Stomach smooth muscle (tissue), 2 donors: ENCODE measurements at regions not wholly inside any gene's neighbourhood (a gene's known extent, or its start where the extent isn't known, plus 50 kb on each side); places are given as distances from the start of the nearest gene placed in this dataset.

Experiments
- H3K27ac ChIP-seq: one replicate; pipeline ENCODE4 v1.7.0; 2013; ENCODE audit warnings: mild to moderate bottlenecking, low read length, inconsistent platforms
- H3K27me3 ChIP-seq, 2 donors: one replicate each; pipeline ENCODE4 v1.7.0; 2013; ENCODE audit warnings: low read length in 2 of 2; ENCODE audit not compliant: insufficient read depth in 2 of 2, control insufficient read depth in 1 of 2
- H3K36me3 ChIP-seq, 2 donors: one replicate each; pipeline ENCODE4 v1.7.0; 2013; ENCODE audit warnings: low read length in 2 of 2; ENCODE audit not compliant: control insufficient read depth in 2 of 2, insufficient read depth in 2 of 2
- H3K4me1 ChIP-seq: one replicate; pipeline ENCODE4 v1.7.0; 2013; ENCODE audit warnings: low read length; ENCODE audit not compliant: control insufficient read depth, insufficient read depth
- H3K4me3 ChIP-seq, 2 donors: one replicate each; pipeline ENCODE4 v1.7.0; 2013; ENCODE audit warnings: low read length in 2 of 2
- H3K9ac ChIP-seq, 2 donors: one replicate each; pipeline ENCODE4 v1.7.0; 2013; ENCODE audit warnings: low read length in 2 of 2, mild to moderate bottlenecking in 1 of 2
- H3K9me3 ChIP-seq, 2 donors: one replicate each; pipeline ENCODE4 v1.7.0; 2013; ENCODE audit warnings: low read length in 2 of 2; ENCODE audit not compliant: control insufficient read depth in 2 of 2
- donor health status: healthy.
- donor health status: Pancreatic carcinoma.

DNA sequence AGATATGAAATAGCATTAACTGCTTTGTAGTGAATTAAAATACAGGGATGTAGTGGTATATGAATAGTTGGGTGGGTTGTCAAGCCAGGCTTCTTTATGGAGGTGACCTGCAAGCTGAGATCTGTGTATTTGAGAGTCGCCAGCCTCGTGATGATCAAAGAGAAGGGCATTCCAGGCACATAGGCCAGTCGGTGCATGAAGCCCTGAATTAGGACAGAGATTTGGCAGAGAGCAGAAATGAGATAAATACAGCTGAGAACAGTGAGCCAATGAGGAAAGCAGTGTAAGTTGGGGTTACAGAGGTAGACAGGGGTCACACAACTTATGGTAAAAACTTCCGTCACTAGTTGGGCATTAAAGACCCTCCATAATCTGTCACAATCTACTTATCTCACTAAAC lies 641.9 kb downstream of the OTOL1 start:
- Histone ChIP-seq H3K27ac (no peak overlapping the region), H3K36me3 (no peaks in the 10 kb centered on the region), H3K27me3 (no peaks in the 10 kb centered on the region), H3K9ac (no peak overlapping the region), H3K4me3 (peak overlapping the region in 1 of 2 donors; percentile 33), H3K9me3 (no peaks in the 10 kb centered on the region), H3K4me1 (no peaks in the 10 kb centered on the region)

DNA sequence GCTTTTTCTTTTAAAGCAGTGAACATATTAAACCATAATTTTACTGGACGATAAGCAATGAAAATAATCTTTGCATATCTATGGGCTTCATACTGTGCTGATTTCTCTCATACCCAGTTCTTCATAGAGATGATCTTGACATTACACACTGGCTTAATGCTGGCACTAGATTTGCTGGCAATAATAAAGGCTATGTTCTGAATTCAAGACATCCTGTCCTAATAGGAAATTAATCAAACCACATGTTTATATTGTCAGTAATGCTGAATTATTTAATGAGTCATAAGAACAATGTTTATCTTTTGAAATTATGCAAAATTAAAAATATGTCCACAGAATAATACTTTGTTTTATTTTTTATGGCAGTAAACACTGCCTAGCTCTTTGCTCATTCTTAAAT lies 643.2 kb downstream of the OTOL1 start:
- Histone ChIP-seq H3K27ac (no peak overlapping the region), H3K4me3 (no peak overlapping the region), H3K36me3 (no peaks in the 10 kb centered on the region), H3K4me1 (no peaks in the 10 kb centered on the region), H3K9ac (no peak overlapping the region), H3K27me3 (no peaks in the 10 kb centered on the region), H3K9me3 (no peaks in the 10 kb centered on the region)

DNA sequence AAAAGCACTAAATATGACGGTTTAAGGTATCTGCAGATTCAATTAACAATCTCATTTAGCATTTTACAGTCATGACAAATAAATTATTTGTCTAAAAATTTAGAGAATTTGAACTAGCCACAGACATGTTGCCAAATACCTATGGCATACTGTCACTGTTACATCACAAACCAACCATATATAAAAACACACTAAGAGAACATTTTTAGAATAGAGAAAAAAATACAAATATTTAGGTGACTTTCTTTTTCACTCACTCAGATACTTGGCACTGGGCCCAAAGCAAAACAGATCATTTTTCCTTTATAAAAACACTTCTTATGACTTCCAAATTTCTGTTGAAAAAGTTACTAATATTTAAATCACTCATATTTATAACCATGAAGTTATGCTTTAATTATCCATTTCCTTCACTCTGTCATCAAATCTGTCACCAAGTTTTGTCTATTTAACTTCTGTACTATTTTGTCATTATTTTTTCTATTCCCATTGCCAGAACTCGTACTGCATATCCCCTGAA lies 644.7 kb downstream of the OTOL1 start:
- no peaks in the 10 kb centered on the region for H3K36me3 ChIP-seq
- H3K27me3 ChIP-seq, result no peaks in the 10 kb centered on the region
- no peak overlapping the region for H3K27ac ChIP-seq
- no peak overlapping the region for H3K9ac ChIP-seq
- H3K9me3 ChIP-seq, result no peaks in the 10 kb centered on the region
- H3K4me3 ChIP-seq, result no peak overlapping the region
- H3K4me1 ChIP-seq, result no peaks in the 10 kb centered on the region

DNA sequence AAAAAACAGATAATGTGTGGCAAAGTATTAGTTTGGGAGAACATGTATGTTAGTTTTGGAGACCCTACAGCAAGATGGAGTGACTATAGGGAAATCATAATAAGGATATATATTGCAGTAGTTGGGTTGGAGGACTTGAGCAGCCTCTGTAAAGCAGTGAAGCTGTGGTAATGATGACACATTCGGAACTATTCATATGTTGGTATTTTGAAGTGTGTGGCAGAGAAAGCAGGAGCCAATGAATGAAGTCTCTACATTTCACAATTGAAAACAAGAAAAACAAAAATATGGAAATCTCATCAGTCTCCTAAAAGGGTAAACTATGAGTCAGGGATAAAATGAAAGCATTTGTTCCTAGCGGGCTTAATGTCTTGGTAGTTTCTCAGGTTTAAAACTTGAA lies 645.9 kb downstream of the OTOL1 start:
- no peak overlapping the region for H3K27ac ChIP-seq
- no peak overlapping the region for H3K4me3 ChIP-seq
- H3K36me3 ChIP-seq, result no peaks in the 10 kb centered on the region
- H3K9ac ChIP-seq, result no peak overlapping the region
- no peaks in the 10 kb centered on the region for H3K27me3 ChIP-seq
- no peaks in the 10 kb centered on the region for H3K9me3 ChIP-seq
- H3K4me1 ChIP-seq, result no peaks in the 10 kb centered on the region

DNA sequence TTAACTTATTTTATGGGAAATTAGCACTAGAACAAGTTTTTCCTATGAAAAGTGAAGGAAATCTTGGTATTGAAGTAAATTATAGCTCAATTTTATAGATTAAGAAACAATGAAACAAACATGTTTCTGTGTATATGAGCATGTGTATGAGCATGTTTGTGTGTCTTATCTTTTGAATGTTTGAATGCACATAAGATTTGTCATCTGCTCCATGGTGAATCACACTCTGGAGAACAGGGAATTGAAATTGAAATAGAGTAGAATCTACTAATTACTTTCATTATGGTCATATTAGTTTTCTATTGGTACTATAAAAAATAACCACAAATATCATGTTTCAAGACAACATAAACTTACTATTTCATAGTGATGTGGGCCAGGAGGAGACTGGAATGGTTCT lies 646.6 kb downstream of the OTOL1 start:
- Histone ChIP-seq H3K4me1 (no peaks in the 10 kb centered on the region), H3K9me3 (no peaks in the 10 kb centered on the region), H3K9ac (no peak overlapping the region), H3K27ac (no peak overlapping the region), H3K4me3 (no peak overlapping the region), H3K27me3 (no peaks in the 10 kb centered on the region), H3K36me3 (no peaks in the 10 kb centered on the region)

DNA sequence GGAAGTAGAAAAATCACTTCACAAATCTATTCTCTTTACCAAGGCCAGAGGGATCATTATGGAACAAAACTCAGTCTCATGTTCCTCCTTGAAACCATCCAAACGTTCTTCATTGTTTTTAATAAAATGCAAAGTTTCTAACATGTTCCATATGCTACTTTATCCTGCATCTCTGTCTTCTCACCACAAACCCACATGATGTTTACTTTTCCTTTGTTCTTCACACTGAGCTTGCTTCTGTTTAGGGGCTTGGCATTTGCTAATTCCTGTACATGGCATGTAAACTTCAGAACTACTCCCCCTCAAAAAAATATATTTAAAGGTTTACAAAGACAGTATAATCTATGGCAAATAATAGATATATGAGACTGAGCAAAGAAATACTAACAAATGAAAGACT lies 651.4 kb downstream of the OTOL1 start:
- no peaks in the 10 kb centered on the region for H3K4me1 ChIP-seq
- H3K27ac ChIP-seq, result no peak overlapping the region
- H3K36me3 ChIP-seq, result no peaks in the 10 kb centered on the region
- no peak overlapping the region for H3K4me3 ChIP-seq
- H3K9me3 ChIP-seq, result no peaks in the 10 kb centered on the region
- H3K27me3 ChIP-seq, result no peaks in the 10 kb centered on the region
- no peak overlapping the region for H3K9ac ChIP-seq

DNA sequence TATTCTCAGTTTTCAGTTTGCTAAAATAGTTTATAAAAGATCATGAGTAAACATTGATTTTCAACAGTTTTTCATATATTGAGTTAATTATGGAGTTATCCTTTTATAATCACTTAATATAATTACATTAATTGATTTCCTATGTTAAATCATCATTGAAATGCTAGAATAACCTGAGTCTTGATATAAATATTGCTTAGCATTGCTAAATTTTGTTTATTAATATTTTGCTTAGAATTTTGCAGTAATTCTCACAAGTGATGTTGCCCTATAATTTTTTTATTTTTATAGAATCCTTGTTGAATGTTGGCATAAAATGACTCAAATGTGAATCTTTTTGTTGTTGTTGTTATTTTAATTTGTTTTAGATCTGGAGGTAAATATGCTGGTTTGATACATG lies 654.2 kb downstream of the OTOL1 start:
- H3K9ac ChIP-seq, result no peak overlapping the region
- no peaks in the 10 kb centered on the region for H3K9me3 ChIP-seq
- H3K27me3 ChIP-seq, result no peaks in the 10 kb centered on the region
- H3K4me1 ChIP-seq, result no peaks in the 10 kb centered on the region
- no peak overlapping the region for H3K27ac ChIP-seq
- no peak overlapping the region for H3K4me3 ChIP-seq
- H3K36me3 ChIP-seq, result no peaks in the 10 kb centered on the region

DNA sequence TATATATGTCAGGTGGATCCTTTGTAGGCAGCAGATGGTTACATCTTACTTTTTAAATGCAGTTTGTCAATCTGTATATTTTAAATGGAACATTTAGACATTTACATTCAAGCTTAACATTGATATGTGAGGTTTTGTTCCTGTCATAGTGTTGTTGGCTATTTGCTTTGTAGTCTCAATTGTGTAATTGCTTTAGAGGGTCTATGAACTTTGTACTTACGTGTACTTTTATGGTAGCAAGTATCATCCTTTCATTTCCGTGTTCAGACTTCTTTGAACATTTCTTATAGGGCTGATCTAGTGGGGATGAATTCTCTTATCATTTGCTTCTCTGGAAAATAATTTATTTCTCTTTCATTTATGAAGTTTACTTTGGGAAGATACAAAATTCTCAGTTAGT lies 656.0 kb downstream of the OTOL1 start:
- H3K27me3 ChIP-seq, result no peaks in the 10 kb centered on the region
- no peaks in the 10 kb centered on the region for H3K36me3 ChIP-seq
- no peaks in the 10 kb centered on the region for H3K9me3 ChIP-seq
- H3K9ac ChIP-seq, result no peak overlapping the region
- H3K4me1 ChIP-seq, result no peaks in the 10 kb centered on the region
- no peak overlapping the region for H3K27ac ChIP-seq
- H3K4me3 ChIP-seq, result no peak overlapping the region

DNA sequence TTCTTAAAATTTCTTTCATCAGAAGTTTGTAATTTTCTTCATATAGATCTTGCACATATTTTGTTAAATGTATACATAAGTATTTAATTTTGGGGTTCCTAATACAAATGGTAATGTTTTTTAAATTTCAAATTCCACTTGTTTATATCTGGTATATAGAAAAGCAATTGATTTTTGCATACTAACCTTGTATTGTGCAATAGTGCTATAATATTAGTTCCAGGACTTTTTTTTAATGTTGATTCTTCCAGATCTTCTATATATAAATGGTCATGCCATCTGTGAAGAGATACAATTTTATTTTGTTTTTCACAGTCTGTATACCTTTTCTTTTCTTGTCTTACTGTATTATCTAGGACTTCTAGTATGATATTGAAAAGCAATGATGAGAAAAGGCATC lies 665.0 kb downstream of the OTOL1 start:
- H3K27ac ChIP-seq, result no peak overlapping the region
- no peak overlapping the region for H3K4me3 ChIP-seq
- H3K36me3 ChIP-seq, result no peaks in the 10 kb centered on the region
- no peaks in the 10 kb centered on the region for H3K27me3 ChIP-seq
- no peaks in the 10 kb centered on the region for H3K4me1 ChIP-seq
- no peak overlapping the region for H3K9ac ChIP-seq
- H3K9me3 ChIP-seq, result no peaks in the 10 kb centered on the region

DNA sequence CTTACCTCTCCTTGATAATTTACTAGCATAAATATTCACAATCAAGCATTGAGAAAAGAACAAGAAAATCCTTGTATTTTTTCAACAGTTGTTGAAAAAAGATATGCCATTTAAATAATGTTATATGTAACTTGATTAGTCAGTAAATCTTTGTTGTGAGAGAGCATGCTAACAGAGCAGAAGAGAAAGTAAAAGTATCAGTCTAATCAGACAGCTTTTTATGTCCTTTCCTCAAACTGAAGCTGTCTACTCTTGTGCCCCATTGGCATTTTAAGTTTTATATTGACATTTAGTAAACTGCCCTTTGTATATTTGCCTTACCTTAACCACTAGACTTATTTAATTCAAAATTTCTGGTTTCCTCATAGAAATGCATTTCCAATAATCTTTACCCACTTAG lies 668.7 kb downstream of the OTOL1 start:
- Histone ChIP-seq H3K4me3 (no peak overlapping the region), H3K9ac (no peak overlapping the region), H3K4me1 (no peaks in the 10 kb centered on the region), H3K36me3 (no peaks in the 10 kb centered on the region), H3K27me3 (no peaks in the 10 kb centered on the region), H3K27ac (no peak overlapping the region), H3K9me3 (no peaks in the 10 kb centered on the region)

DNA sequence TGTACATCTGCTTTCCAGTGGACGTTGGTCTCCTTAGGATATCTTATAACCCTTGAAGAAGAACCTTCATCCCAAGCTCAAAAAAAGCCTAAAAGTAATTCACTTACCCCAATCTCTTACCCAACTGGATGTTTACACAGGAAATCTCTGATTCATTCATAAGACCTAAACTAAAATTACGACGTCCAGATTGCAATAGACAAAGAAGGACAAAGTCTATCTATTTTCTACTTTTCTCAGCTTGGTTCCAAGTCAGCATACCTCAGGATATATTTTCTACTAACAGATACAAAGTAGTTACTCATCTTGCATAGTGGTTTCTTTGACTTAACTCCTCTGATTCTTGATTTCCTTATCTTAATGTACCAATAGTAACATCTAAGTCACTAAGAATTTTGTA lies 669.9 kb downstream of the OTOL1 start:
- Histone ChIP-seq H3K4me3 (no peak overlapping the region), H3K9me3 (no peaks in the 10 kb centered on the region), H3K4me1 (no peaks in the 10 kb centered on the region), H3K27me3 (no peaks in the 10 kb centered on the region), H3K9ac (no peak overlapping the region), H3K36me3 (no peaks in the 10 kb centered on the region), H3K27ac (no peak overlapping the region)
